Activated CD4-positive, alpha-beta T cell treated with anti-CD3 and anti-CD28 coated beads, Interleukin-2, Interleukin-4, amounts not matched to agents 100 ng/mL and 50 ng/mL, durations not matched to agents 16 hours and 8 hours (primary cell): ENCODE measurements at regions not wholly inside any gene's neighbourhood (a gene's known extent, or its start where the extent isn't known, plus 50 kb on each side); places are given as distances from the start of the nearest gene placed in this dataset.
"Not testable (repeated sequence)": the region's sequence is repeated elsewhere in the genome, so short reads cannot be mapped to it uniquely, and the experiment has no call there.

Experiments
- DNase-seq: peaks from one replicate; pipeline ENCODE4 v3.0.0-alpha.2; 2020; ENCODE audit warnings: low spot score

DNA sequence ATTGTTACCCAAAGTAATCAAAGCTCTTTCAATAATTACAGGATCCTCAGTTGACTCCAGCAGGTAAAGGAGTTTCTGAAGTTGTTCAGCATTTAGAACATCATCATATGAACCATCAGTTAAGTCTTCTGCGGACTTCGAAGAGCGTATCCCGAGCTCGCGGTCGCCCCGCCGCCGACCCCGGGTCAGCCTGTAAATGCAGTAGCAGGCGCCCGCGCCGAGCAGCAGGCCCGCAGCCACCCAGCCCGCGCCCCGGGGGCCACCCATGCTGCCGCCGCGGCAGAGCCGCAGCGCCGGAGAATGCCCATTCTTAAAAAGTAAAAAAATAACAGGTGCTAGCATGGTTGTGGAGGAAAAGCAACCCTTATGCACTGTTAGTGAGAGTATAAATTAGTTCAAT is 444.5 kb downstream of the NSUN3 start:
- not testable (repeated sequence) for DNase-seq

DNA sequence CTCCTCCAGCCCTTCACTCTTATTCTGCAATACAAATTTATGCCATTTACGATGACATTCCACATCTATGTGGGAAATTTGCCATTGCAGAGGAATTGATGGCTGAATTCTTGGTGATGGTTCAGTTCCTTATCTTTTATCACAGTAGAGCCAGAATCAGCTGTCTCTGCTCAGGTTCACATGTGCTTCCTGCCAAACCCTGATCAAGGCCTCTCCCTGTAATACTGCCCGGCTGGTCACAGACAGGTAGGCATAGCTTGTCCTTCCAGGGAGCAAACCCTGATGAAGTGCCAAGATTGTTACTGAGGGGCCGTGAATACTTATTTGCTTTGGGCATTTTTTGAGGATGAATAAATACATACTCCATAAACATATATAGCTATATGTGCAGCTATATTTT is 450.0 kb downstream of the NSUN3 start:
- DNase-seq: no peak

DNA sequence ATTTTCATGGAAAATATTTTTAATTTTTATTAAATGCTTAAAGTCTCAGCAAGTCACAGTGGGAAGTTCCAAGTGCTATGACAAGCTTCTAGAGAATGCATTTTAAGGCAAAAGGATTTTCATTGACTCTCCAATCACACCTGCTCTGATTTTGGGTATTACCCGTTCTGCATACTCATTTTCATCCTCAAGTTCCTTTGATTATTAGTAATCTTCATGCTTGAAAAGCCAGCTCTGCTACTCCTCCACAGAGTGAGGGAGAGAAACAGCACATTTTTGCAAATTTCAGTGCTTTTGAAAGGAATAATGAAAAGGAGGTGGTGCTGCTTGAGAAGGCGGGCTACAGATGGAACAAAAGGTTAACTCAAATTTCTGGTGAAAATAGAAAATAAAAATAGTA is 450.7 kb downstream of the NSUN3 start:
- no peak for DNase-seq

DNA sequence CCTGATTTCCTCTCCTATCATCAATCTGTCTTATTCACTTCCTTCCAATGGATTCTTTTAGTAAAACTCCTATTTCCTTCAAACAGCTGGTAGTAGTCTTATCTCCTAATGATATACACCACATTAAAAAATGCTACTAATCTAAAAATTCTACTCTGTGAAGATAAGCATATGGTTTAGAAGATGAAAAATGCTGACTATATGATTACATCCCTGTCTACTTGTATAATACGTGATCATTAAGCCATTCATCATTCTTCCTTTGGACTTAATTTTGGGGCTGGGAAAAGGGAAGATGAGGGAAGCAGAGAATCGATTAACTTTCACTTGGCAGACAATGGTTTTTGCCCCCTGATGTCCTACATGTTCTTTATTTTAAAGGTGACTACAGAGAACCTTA is 453.1 kb downstream of the NSUN3 start:
- DNase-seq: no peak

DNA sequence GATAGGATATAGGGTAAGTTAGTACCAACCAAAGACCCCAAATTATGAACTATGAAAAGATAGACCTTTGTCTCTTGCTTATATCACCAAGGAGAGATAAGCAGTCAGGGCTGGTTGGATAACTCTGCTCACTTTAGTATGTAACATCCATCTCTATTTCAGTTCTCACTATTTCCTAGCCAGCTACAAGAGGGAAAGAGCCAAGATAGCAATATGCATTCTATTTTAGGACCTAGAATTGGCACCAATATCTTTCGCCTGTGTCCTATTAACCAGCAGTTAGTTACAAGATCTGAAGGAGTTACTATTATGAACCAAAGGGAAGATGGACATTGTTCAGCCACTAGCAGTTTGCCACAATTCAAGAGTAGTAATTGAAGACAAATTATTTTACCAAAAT is 457.5 kb downstream of the NSUN3 start:
- DNase-seq: no peak

DNA sequence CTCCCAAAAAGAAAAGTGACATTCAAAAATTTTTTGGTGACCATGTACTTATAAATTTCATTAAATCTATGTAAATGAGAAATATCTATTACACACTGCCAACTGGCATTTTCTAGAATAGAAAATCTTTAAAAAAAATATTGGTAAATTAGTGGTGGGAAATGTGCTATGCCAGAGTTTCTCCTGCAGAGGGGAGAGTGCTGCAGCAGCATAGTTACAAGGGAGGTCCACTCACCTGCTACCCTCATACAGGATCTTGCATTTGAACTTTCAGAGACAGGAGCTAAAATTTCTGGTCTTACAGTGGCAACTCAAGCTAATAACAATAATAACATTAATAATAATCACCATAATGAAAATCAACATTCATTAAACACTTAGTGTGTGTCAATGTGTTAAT is 459.6 kb downstream of the NSUN3 start:
- no peak for DNase-seq

DNA sequence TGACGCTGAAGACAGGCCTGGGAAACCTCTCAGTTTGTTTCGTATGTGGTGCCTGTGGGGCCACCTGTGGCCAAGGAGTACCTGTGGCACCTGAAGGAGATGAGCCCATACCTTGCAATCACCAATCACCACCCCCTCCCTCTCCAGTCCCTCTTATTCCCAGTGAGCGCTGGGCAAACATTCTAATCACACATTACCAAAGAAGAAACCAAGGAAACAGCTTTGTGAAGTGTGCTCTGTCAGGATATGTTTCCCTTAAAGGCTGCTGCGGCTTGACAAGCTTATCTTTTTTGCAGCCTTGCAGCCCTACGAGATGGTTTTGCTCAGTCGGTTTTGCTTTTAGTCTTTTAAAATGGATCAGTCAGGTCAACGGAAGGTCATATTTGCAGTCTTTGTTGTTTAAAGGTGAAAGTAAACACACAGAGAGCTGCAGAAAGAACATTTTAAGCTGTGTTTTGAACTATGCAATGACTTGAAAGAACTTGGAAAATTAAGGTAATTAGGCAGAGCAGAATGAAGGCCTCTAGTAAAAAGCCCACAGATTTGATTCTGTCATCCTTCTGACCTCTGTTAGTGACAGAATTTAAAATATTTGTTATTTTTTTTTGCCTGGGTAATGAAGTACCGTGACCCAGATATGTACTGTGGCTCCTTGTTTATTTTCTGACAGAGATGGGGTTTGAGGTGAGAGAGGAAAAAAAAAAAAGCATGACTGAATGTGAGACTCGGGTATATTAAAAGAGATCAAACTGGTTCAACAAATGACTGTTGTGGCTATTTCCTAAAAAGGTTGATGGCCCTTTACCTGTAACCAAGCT is 461.4 kb downstream of the NSUN3 start:
- DNase-seq: no peak

DNA sequence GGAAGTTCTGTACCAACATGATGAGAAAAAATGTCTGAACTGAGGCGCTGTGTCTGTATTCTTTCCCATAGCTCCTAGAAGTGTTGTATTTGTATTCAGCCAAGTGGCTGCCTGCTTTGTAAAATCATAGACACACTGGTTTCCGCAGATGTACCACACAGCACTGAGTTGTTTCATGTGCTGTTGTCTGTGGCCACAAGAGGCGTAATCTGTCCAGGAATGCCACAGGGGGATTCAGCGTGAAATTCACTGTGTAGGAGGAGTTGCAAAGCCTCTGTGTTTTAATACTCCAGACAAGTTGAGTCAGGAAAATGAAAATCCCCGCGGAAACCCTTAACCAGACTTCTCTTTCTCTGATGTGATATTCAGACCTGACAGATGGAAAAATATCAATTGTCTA is 462.2 kb downstream of the NSUN3 start:
- no peak for DNase-seq

DNA sequence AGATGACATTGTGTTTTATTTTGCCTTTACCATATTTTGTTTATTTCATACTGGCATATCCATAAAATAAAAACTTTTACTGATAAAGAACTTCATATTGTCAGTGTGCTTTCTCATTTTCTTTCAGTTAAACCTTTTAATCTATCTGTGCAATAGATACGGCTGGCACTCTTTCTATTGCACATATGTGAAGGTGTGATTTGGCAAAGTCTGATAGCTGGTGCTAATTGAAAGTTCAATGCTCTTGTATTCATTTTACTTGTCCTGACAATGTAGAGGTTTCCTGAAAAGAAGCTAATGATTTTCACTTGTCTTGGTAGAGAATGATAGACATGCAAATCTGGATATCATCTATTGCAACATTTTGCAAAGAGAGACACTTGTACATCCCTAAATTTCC is 467.0 kb downstream of the NSUN3 start:
- DNase-seq: no peak

DNA sequence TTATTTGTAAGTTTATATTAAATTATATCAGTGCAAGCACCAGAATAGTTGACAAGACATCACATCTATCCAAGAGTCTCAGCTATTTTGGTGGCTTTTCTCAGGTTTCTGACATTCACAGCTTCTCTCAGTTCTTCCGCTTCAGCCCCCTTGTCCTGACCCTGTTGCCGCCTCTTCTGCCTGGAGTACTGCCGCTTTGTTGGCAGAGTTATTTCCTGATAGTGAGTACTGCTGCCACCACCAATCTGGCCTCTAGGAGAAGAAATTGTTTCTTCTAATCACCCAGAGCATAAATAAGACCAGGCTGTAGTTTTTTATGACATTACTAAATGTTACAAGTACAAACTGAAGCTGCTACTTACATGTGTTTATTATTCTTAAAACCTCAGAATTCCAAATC is 470.1 kb downstream of the NSUN3 start:
- DNase-seq: no peak

DNA sequence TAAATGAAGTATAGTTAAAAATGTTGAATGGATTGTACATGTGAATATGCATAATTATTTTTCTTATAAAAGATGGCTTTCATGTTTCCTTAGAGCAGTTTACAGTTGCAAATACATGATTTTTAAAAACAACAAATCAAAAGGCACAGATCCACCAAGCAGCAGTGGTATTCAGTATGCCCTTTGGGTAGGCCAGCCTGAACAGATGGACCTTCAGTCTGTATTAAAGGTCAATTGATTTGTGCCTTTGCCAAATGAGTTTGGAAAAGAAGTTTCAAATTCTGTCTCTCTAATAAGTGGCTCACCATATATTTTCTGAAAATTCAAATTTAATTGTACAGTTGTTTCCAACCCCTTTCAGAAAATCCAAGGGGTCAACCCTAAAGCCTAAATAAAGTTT is 477.1 kb downstream of the NSUN3 start:
- DNase-seq: no peak

DNA sequence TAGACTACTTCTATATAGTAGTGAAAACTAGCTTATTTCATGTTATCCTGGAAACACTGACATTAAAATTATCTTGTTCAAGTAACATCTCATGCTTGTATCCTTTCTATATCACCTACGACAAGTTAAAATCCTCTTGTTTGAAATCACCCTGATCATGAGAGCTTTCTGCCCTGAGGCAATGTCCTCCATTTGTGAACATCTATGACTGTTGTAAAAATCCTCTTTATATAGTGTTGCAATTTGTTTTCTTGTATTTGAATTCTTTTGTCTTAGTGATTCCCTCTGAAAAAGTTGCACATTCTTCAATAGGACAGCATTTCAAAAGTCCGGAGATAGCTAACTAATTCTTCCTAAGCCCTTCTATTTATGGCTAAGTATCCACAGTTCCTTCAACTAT is 480.3 kb downstream of the NSUN3 start:
- no peak for DNase-seq

DNA sequence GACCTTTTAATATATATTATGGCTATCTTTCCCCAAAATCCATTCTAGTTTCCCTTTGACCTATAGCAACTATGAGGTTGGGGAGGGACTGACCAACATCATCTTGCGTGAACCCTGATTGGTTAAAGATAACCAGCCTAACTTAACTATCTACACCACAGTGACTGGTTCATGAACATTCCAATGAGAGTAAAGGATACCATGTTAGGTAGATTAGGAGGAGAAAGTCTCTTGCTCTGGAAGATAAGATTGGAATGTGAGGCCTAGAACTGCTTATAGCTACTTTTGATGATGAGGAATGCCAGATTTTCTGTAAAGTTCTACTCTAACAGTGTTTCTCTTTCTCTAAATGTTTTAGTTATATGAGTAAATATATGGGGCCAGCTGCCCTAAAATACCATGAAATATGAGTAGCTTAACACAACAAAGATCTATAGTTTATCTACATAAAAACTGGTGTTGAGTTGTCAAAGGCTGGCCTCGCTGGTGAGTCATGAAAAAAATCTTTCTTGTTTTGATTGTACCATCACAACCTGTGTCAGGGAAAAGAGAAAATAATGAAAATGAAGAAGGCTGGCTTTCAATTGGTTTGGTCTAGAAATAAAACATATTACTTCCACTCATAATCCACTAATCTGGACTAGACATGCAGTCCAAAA is 481.4 kb downstream of the NSUN3 start:
- no peak for DNase-seq

DNA sequence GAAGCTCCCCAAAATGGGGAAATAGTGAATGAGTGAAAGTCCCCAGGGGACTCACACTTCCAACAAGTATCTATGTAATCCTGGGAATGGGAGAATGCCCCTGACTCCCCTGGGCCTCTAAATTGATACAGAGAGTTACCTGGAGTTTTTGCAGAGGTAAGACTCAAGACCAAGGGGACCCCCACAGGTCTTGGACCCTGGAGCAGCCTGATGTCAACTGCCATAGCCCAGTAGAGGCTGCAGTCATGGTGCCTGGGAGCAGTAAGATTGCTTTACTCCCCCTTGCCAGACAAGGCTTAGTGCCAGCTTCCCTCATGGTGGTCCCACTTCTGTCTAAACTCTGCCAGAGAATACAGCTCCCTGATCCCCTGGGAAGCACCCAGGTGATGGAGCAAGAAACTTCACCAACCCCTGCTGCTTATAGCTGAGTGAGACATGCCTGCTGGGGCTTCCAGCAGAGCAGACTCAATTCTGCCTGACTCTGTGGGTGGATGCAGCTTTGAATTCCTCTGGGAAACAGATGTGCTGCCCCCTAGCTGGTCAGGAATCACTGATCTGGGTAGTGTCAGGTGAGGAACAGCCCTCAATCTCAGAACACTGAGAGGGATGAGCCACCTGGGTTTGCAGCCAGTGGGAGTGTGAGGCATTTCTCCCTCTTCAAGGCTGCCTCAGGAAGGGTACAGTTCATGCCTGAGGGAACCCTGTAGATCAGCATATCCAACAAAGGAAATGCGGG is 485.9 kb downstream of the NSUN3 start:
- DNase-seq: no peak

DNA sequence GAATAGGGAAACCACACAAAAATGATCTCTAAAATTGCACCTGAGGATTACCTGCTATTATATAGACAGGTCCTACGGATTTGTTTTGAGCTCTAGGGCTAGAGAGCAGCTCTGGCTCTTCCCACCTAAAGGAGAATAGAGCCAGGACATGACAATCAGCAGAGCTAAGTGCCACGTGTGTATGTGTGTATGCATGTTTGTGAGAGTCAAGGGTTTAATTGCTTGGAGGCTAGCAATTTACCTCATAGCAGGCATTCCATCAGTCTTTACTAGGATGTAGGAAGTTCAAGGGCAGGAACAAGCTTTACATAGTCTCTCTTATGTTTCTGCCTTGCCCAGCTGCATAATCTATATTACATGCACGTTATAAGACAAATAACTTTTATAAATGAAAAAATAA is 498.2 kb downstream of the NSUN3 start:
- no peak for DNase-seq

DNA sequence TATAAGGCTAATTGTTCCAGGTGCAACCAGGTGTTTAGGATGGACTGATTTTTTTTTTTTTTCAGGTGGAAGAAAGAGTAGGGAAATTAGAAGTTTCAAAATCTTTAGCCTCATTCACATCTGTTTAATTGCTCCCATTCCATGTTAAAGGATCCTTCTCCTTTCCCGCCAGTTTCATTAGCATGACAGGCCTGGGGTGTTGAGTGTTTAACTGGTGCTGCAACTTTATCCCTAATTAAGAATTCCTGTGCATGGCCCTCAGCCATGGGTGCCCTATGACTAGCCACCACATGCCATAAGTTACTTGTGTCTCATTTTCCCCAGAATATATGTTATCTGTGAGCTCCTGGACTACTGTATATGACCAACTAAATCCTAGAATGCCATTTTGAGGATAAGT is 501.4 kb downstream of the NSUN3 start:
- DNase-seq: no peak

DNA sequence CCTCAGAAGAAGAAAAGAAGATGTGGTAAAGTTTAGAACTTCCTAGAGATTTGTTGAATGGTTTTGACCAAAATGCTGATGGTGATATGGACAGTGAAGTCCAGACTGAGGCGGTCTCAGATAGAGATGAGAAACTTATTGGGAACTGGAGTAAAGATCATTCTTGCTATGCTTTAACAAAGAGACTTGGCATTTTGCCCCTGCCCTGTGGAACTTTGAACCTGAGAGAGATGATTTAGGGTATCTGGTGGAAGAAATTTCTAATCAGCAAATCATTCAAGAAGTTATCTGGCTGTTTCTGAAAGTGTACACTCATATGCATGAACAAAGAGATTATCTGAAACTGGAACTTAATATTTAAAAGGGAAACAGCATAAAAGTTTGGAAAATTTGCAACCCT is 505.2 kb downstream of the NSUN3 start:
- DNase-seq: no peak

DNA sequence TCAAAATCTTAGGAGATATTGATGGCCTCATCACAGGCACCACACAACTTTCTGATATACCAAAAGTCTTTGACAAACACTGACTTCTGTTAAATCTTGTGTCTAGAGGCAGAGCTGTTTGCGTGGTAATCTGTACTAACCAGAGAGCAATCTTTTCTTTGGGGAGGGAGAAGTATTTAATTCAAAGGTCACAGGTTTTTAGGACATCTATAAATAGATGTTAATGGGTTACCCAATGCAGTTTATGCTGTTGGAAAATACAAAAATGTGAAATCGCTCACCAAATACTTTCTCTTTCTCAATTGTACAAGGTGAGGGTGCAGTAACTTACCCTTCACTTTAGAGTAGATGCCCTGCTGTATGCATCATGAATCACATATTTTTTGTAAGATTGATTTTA is 510.5 kb downstream of the NSUN3 start:
- DNase-seq: no peak

DNA sequence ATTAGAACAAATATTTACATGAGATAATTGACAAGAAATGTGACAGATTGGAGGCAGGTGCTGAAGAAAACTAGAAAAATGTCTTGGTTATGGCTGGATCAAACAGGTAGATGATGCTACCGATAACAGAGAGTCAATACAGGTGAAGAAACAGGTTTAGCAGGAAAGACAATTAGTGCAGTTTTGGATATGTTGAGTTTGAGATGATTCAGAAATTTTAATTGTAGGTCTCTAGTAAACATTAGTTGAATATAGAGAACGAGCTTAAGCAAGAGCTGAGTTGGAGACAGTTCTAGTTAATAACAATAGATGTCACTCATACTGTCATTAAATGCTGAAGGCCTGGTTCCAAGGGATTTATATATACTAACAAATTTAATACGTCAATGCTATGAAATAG is 524.4 kb downstream of the NSUN3 start:
- DNase-seq: no peak

DNA sequence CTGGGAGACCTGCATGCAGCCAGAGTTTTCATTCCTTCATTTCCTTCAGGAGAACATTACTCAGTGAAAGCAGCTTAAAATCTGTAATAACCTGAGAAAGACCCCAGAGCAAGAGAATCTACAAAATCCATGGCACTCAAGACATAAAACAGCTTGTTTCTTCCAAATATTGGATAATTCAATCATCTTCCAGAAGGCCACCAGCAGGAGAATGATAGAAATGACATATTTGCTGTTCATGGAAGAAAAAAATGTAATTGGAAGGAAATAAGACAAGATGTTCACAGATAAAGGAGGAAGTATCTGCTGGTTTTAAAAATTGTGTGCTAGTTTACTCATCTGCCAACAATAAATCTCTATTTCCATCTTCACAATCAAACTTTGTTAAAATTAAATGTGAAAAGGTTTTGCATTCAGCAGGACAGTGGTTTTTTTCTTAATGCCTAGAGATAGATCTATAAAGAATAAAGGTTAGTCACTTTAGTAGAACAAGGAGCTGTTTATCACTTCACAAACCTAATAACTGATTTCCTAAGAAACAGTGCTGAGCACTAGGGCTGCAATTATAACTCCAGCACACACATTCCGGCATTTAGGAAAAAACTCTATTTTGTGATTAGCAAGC is 530.8 kb downstream of the NSUN3 start:
- DNase-seq: no peak

DNA sequence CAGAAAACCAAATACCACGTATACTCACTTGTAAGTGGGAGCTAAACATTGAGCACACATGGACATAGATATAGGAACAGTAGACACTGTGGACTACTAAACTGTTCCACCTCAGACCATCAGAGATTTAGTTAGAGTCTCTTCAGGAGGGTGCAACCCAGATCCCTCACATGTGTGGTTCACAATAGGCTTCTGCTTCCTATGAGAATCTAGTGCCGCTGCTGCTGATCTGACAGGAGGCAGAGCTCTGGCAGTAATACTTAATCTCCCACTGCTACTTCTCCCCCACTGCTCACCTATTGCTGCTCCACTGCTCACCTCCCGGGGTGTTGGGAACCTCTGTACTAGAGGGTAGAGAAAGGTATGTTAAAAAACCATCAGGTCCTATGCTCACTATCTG is 533.3 kb downstream of the NSUN3 start:
- DNase-seq: no peak

DNA sequence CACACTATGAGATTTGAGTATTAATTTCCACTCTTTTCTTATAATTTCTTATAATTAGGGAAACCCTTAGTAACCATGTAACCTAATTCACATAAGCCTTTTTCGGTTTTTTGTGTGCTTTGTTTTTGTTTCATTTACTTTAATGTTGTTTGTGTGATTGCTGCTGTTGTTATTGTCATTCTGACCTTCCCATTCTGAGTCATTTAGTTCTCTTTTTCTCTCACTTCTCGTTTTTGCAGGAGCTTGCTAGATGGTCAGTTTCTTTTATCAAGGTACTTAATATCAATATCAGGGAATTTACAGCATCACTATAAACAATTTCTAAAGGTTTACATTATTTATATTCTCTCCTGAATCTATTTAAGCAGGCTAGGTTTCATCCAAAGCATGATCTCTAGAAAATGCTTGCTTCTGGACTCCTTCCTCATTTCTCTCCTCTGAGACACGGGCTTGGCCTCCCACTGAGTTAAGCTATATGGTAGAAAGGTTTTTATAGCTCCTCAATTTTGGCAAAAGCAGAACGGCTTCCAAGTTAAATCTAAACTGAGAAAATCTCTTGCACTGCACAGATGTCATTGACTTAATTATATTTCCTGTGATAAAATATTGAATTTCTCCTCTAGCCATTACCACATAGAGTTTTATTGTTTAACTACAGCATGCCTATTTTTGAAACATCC is 534.2 kb downstream of the NSUN3 start:
- no peak for DNase-seq
